D721Med (cell line): ENCODE measurements at regions not wholly inside any gene's neighbourhood (a gene's known extent, or its start where the extent isn't known, plus 50 kb on each side); places are given as distances from the start of the nearest gene placed in this dataset.

Source experiments
- DNase-seq: peaks from one replicate; pipeline ENCODE4 v3.0.0; 2011; ENCODE audit warnings: low spot score; ENCODE audit not compliant: insufficient read length
- FAIRE-seq: peaks from 2 replicates; lab custom pipeline; 2011; peaks lifted over from hg19 to GRCh38; lab: Jason Lieb, UNC
- CTCF ChIP-seq: IDR thresholded peaks from 2 replicates; pipeline ENCODE4 v1.5.1; 2012; ENCODE audit warnings: mild to moderate bottlenecking, control low read depth; ENCODE audit not compliant: insufficient read depth; ENCODE audit errors: missing control alignments

DNA sequence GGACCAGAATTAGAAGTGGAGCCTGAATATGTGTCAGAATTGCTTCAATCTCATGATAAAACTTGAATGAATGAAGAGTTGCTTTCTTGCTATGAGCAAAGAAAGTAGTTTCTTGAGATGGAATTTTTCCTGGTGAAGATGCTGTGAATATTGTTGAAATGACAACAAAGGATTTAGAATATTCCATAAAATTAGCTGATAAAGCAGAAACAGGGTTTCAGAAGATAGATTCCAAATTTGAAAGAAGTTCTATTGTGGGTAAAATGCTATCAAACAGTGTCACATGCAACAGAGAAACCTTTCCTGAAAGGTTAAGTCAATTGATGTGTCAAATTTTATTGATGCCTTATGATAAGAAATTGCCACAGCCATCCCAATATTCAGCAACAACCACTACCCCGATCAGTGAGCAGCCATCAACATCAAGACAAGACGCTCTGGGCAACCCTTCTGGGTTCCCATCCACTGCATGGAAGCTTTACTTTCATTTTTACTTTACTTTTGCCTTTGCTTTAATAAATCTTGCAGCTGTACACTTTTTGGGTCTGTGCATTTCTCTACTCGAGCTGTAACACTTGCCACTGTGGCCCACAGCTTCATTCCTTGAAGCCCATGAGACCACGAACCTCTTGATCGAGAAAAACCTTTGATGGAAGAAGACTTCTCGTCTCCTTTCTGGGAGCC lies 104.0 kb upstream of the SSTR1 start:
- DNase-seq, result no peak
- TF ChIP-seq CTCF, result no peak
- FAIRE-seq, result no peak

DNA sequence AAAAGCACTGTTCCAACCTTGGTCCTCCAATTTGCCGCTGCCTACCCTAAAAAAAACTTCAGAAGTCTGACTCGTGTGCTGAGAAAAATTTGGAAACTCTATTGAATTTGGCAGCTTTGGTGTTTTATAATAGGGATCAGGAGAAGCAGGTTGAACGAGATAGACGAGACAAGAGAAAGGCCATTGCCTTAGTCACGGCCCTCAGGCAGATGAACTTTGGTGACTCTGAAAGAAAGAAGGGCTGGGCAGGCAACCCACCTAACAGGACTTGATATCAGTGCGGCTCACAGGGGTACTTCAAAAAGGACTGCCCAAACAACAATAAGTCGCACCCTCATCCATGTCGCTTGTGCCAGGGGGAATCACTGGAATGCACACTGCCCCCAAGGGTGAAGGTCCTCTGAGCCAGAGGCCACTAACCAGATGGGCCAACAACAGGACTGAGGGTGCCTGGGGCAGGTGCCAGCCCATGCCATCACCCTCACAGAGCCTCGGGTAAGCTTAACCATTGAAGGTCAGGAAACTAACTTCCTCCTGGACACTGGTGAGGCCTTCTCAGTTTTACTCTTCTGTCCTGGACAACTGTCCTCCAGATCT lies 102.5 kb upstream of the SSTR1 start:
- FAIRE-seq, result no peak
- no peak for DNase-seq
- TF ChIP-seq CTCF, result no peak

GRCh38 chr14:38107216-38107631 lies 100.5 kb upstream of the SSTR1 start:
- TF ChIP-seq CTCF, result no peak
- DNase-seq, result no peak
- FAIRE-seq, result no peak

DNA sequence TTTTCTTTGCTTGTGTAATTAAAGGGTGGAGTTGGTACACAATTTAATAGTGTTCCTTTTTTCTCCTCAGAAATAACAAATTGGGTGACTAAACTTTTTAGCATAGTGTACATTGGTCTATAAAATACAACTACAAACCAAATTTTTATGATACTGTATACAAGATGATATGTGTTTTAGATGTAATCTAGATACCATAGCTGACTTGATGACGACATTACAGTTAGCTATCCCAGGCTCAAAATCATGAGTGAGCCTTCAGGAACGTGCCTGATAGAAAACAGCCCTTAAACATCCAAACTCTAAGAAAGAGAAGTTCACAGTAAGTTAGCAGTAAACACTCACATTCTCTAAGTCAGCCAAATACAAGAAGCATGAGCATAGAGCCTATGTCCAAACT lies 99.0 kb upstream of the SSTR1 start:
- FAIRE-seq, result no peak
- no peak for DNase-seq
- TF ChIP-seq CTCF, result no peak

DNA sequence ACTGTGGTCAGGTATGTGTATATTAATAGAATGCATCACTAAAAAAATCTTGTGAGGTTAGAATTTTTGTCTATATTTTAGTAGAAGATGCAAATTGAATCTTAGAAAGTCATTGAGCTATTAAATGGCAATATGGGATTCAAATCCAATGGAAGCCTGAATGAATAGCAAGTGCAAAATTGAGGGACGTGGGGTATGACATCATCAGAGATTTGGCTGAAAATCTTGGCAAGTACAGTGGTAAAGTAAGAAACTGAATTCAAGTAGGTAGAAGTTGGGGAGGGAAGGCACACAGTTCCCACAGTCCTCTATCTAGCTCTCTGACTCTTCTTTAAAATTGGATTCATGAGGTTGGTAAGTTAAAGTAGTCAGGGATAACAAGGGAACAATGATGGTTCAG lies 97.4 kb upstream of the SSTR1 start:
- no peak for FAIRE-seq
- TF ChIP-seq CTCF, result no peak

DNA sequence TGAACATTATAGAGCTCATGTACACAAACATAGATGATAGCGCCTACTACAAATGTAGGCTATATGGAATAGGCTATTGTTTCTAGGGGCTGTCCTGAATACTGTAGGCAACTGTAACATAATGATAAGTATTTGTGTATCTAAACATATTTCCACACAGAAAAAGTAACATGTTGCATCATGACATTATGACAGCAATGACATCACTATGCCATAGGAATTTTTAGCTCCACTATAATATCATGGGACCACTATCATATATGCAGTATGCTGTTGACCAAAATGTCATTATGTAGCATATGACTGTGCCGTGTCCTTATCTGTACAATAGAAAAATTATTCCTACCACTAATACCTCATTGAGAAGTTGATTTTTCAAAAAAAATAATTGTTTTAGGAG lies 96.7 kb upstream of the SSTR1 start:
- TF ChIP-seq CTCF, result no peak
- no peak for DNase-seq
- no peak for FAIRE-seq

More for the DNA sequence above, 97.4 kb upstream of the SSTR1 start:
- DNase-seq, result no peak

- DNase-seq (no peak), FAIRE-seq (no peak)
- TF ChIP-seq CTCF, result no peak
Observed at GRCh38 chr14:38113546-38113945, 94.2 kb upstream of the SSTR1 start.
